ENCODE measurements at regions not wholly inside any gene's neighbourhood (a gene's known extent, or its start where the extent isn't known, plus 50 kb on each side); places are given as distances from the start of the nearest gene placed in this dataset.

GRCh38 chr3:35544976-35545375 is 94.3 kb upstream of the ARPP21 start:
- POLR2A ChIA-PET = no interaction called here
- CTCF ChIA-PET = no interaction called here

GRCh38 chr3:35549690-35550089 is 89.6 kb upstream of the ARPP21 start:
- CTCF ChIA-PET = no interaction called here

GRCh38 chr3:35562141-35562540 is 77.2 kb upstream of the ARPP21 start:
- ChIA-PET CTCF (no interaction called here), POLR2A (no interaction called here)

More at GRCh38 chr3:35549690-35550089, 89.6 kb upstream of the ARPP21 start:
- POLR2A ChIA-PET = no interaction called here

GRCh38 chr3:35565048-35565447 is 74.3 kb upstream of the ARPP21 start:
- CTCF ChIA-PET = no interaction called here
- POLR2A ChIA-PET = no interaction called here
